Aorta (tissue), 5 donors: ENCODE measurements at regions not wholly inside any gene's neighbourhood (a gene's known extent, or its start where the extent isn't known, plus 50 kb on each side); places are given as distances from the start of the nearest gene placed in this dataset.
"Not testable (repeated sequence)": the region's sequence is repeated elsewhere in the genome, so short reads cannot be mapped to it uniquely, and the experiment has no call there.

Experiments used
- ATAC-seq: fragments of 200-7000 bp; cut with Tn5 transposase; one replicate; pipeline ENCODE4 v1.9.1; 2022; ENCODE audit warnings: moderate library complexity; ENCODE audit not compliant: low FRiP score
- DNase-seq, 2 donors: peaks; one replicate each; pipeline ENCODE4 v3.0.0-alpha.2; 2020
- H3K27ac ChIP-seq, 2 donors: one replicate each; pipeline ENCODE4 v1.5.1; 2013; ENCODE audit warnings: low read length in 2 of 2, mild to moderate bottlenecking in 2 of 2, moderate library complexity in 2 of 2, control low read depth in 1 of 2, inconsistent platforms in 1 of 2, low read depth in 1 of 2
- H3K27me3 ChIP-seq, 2 donors: one replicate each; pipeline ENCODE4 v1.6.1; 2013; ENCODE audit warnings: control low read depth in 1 of 2, low read length in 1 of 2, mild to moderate bottlenecking in 1 of 2, moderate library complexity in 1 of 2; ENCODE audit not compliant: insufficient read depth in 2 of 2, control insufficient read depth in 1 of 2
- H3K36me3 ChIP-seq, 2 donors: one replicate each; pipeline ENCODE4 v1.6.1; 2013; ENCODE audit warnings: control low read depth in 1 of 2, low read length in 1 of 2, mild to moderate bottlenecking in 1 of 2; ENCODE audit not compliant: insufficient read depth in 2 of 2, control insufficient read depth in 1 of 2
- H3K4me1 ChIP-seq, 2 donors: one replicate each; pipeline ENCODE4 v1.6.1; 2013; ENCODE audit warnings: low read length in 2 of 2, control low read depth in 1 of 2, mild to moderate bottlenecking in 1 of 2, moderate library complexity in 1 of 2; ENCODE audit not compliant: insufficient read depth in 2 of 2, control insufficient read depth in 1 of 2
- H3K4me3 ChIP-seq, 2 donors: one replicate each; pipeline ENCODE4 v1.5.1; 2013; ENCODE audit warnings: low read length in 2 of 2, control low read depth in 1 of 2, mild to moderate bottlenecking in 1 of 2
- H3K9me3 ChIP-seq: one replicate; pipeline ENCODE4 v1.6.1; 2013; ENCODE audit warnings: mild to moderate bottlenecking, low read length; ENCODE audit not compliant: control insufficient read depth
- WGBS, 2 donors: extraction: QIAGEN DNeasy Blood & Tissue Kit; methylation state at CpG; one replicate each; pipeline ENCODE4 v1.1.7; 2013; 5-methylcytosine and 5-hydroxymethylcytosine counted together
- intact Hi-C, 2 donors: fragments of 100-400 bp; cut with DNase I; formaldehyde crosslinking; loops; one replicate each; pipeline versions ENCODE4 v1.14.2 to v1.15.0; 2022
- donor health status: healthy with polysubstance abuse.
- donor health status: Bipolar disorder and iron deficiency.
- donor health status: DM: no; HTN: no; CAD: no.
- donor health status: DM: no; HTN: no; CAD: no.
- donor health status: DM: yes; HTN: yes; CAD: no.

DNA sequence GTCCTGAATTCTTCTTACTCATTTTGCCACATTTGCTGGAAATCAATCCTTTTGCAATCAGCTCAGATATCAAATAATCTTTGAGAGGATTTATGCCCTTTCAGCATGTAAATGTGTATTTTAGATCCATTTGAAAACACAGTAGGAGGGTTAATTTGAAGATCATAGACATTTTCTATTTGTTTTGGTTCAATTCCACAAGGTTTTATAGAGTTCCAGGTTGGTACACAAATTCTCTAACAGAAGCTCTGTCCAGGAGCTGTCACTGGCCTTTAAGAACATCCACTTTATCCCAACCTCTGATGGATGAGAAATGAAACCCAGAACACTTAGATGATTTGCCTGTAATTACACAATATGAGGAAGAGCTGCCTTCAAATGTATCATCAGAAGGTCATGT, 157.3 kb upstream of the CHAC2 start:
- H3K27me3 ChIP-seq: no peaks in the 10 kb centered on the region
- H3K27ac ChIP-seq: no peak overlapping the region
- ATAC-seq: no peak
- intact Hi-C loops: no loop called here
- no peak overlapping the region for H3K4me3 ChIP-seq
- H3K9me3 ChIP-seq: no peaks in the 10 kb centered on the region
- DNase-seq: no peak
- no peaks in the 10 kb centered on the region for H3K4me1 ChIP-seq
- no peaks in the 10 kb centered on the region for H3K36me3 ChIP-seq

DNA sequence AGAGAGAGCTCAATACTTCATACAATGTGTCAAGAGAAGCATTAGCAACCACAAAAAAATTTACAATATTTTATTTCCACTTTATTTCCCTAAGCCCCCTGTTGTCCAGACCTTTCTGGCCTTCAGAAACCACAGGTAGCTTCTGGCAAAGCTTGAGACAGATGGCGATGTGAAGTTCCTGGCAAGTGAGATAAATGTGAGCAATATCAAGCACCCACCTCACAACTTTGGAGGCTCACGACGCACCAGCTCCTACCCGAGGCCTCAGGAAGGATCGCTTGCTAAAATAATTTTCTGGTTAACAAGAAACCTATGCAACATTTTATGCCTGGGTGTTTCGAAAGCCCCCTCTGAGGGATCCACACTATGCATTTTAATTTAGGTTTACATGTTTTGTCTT, 158.1 kb upstream of the CHAC2 start:
- ATAC-seq (no peak), DNase-seq (no peak)
- Histone ChIP-seq H3K9me3 (no peaks in the 10 kb centered on the region), H3K36me3 (no peaks in the 10 kb centered on the region), H3K27ac (no peak overlapping the region), H3K27me3 (no peaks in the 10 kb centered on the region), H3K4me1 (no peaks in the 10 kb centered on the region), H3K4me3 (no peak overlapping the region)
- 69 to 75% methylated on average over 6 of the region's 6 CpGs for WGBS, 2 donors
- intact Hi-C loops: no loop called here

DNA sequence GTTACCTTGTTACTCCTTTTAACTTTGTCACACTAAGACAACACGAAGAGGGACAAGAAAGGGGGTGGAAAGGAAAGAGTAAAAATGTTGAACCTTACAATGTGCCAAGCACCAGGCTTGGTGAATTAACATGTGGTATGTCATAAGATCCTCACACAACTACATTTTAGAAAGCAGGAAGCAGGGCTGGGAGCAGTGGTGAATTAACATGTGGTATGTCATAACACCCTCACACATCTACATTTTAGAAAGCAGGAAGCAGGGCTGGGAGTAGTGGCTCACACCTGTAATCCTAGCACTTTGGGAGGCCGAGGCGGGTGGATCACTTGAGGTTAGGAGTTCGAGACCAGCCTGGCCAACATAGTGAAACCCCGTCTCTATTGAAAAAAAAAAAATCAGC, 159.3 kb upstream of the CHAC2 start:
- Histone ChIP-seq H3K36me3 (no peaks in the 10 kb centered on the region), H3K27me3 (no peaks in the 10 kb centered on the region), H3K27ac (no peak overlapping the region), H3K4me3 (no peak overlapping the region), H3K4me1 (no peaks in the 10 kb centered on the region), H3K9me3 (no peaks in the 10 kb centered on the region)
- intact Hi-C loops: no loop called here
- ATAC-seq (no peak), DNase-seq (no peak)
- 96% methylated on average over 5 of the region's 5 CpGs for WGBS, 2 donors

DNA sequence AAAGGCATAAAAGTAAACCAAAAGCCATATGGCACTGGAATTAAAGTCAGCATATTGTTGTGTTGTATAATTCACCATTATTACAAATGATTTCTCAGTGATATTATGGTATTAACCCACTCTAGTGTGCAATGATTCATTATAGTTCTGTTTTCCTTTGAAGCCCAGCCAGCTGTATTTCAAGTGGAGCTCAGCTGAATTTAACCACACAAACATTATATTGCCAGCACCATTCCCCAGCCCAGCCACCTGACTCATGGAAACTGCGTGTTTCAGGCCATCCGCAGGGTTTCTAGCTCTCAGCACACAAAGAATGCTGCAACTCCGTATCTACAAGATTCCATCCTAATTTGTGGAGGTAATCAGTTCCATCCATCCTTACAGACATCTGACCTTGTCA, 166.8 kb upstream of the CHAC2 start:
- WGBS, 2 donors: 21 to 35% methylated on average over 3 of the region's 3 CpGs

DNA sequence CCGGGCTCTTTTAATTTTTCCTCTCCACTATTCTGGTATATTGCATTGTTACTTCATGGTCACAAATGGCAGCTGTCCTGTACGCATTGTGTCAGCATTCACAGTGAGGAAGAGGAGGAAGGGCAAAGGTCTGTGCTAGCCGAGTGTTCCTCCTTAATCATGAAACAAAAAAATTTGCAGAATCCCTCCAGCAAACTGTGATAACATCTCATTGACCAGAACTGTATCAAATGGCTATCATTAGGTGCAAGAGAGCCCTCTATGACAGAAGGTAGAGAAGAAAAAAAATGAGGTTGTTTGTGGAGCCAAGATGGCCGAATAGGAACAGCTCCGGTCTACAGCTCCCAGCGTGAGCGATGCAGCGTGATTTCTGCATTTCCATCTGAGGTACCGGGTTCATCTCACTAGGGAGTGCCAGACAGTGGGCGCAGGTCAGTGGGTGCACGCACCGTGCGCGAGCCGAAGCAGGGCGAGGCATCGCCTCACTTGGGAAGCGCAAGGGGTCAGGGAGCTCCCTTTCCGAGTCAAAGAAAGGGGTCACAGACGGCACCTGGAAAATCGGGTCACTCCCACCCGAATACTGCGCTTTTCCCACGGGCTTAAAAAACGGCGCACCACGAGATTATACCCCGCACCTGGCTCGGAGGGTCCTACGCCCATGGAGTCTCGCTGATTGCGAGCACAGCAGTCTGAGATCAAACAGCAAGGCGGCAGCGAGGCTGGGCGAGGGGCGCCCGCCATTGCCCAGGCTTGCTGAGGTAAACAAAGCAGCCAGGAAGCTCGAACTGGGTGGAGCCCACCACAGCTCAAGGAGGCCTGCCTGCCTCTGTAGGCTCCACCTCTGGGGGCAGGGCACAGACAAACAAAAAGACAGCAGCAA, 180.6 kb upstream of the CHAC2 start:
- H3K4me3 ChIP-seq, H3K27me3 ChIP-seq, DNase-seq, H3K36me3 ChIP-seq, H3K4me1 ChIP-seq, H3K9me3 ChIP-seq, H3K27ac ChIP-seq, intact Hi-C loops, ATAC-seq: not testable (repeated sequence)
- 88 to 93% methylated on average over 38 of the region's 38 CpGs for WGBS, 2 donors

More for the DNA sequence above, 166.8 kb upstream of the CHAC2 start:
- no peak overlapping the region for H3K27ac ChIP-seq
- no peak overlapping the region for H3K4me3 ChIP-seq
- DNase-seq (no peak), ATAC-seq (no peak)
- H3K9me3 ChIP-seq: no peaks in the 10 kb centered on the region
- no peaks in the 10 kb centered on the region for H3K27me3 ChIP-seq
- H3K4me1 ChIP-seq: no peaks in the 10 kb centered on the region
- intact Hi-C loops: no loop called here
- H3K36me3 ChIP-seq: no peaks in the 10 kb centered on the region

DNA sequence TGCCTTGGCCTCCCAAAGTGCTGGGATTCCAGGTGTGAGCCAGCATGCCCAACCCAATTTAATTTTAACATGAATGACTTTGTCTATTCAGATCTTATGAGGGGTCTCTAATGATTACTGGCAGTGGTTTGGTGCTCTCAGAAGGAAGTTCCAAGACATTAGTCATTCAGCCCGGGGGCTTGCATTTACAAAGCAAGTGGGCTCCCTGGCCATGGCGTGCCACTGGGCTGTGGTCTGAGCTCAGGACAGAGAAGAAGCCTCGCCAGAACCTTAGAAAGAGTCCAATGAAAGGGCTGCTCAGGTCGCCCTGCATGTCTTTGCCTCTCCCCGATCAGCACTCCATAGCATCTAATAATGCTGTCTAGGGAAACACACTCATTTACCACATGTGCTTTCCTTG, 182.6 kb upstream of the CHAC2 start:
- ATAC-seq: no peak
- intact Hi-C loops: no loop called here
- Histone ChIP-seq H3K4me1 (no peaks in the 10 kb centered on the region), H3K27me3 (no peaks in the 10 kb centered on the region), H3K9me3 (no peaks in the 10 kb centered on the region), H3K27ac (no peak overlapping the region), H3K4me3 (no peak overlapping the region), H3K36me3 (no peaks in the 10 kb centered on the region)
- WGBS, 2 donors: 95% methylated on average over 5 of the region's 5 CpGs
- no peak for DNase-seq

DNA sequence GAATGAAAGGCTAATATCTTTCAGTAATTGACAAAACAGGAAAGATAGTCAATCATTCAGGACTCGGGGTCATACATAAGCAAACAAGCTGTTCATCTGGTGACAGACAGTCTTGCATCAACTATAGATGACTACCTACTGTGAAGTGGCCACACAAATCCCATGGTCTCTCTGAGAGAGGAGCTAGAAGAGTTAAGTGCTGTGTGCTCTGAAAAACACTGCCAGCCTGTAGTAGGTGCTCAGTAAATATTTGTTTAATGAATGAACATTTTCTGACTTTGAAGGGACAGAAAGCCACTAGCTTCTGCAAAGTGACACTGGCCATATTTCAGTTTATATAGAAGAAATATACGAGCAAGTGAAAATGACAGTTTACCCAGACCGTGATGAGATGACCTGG, 184.0 kb upstream of the CHAC2 start:
- no peaks in the 10 kb centered on the region for H3K9me3 ChIP-seq

DNA sequence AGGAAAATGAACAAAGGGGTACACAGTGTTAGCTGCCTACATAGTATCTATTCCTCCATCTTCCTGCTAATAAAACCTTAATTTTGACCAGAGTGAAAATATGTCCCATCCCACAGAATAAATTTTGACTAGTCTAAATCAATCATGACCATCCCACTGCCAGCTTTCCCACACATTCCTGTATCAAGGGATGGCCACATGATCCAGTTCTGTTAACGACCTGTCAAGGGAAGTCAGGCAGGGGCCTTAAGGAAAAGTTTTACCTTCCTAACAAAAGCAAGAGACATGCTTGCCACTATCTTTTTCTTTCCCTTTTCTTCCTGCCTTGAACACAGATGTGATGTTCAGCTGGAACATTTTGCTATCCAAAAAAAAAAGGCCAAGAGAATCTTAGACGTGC, 185.0 kb upstream of the CHAC2 start:
- 69 to 71% methylated on average over 2 of the region's 2 CpGs for WGBS, 2 donors
- no peak overlapping the region for H3K27ac ChIP-seq
- no peaks in the 10 kb centered on the region for H3K4me1 ChIP-seq
- no peak for DNase-seq
- intact Hi-C loops: no loop called here
- H3K4me3 ChIP-seq: no peak overlapping the region
- no peak for ATAC-seq
- H3K36me3 ChIP-seq: no peaks in the 10 kb centered on the region
- H3K27me3 ChIP-seq: no peaks in the 10 kb centered on the region
- no peaks in the 10 kb centered on the region for H3K9me3 ChIP-seq

More for the DNA sequence above, 184.0 kb upstream of the CHAC2 start:
- ATAC-seq (no peak), DNase-seq (no peak)
- 92 to 93% methylated on average over 3 of the region's 3 CpGs for WGBS, 2 donors
- intact Hi-C loops: no loop called here
- H3K36me3 ChIP-seq: no peaks in the 10 kb centered on the region
- no peak overlapping the region for H3K27ac ChIP-seq
- H3K4me3 ChIP-seq: no peak overlapping the region
- no peaks in the 10 kb centered on the region for H3K4me1 ChIP-seq
- no peaks in the 10 kb centered on the region for H3K27me3 ChIP-seq

DNA sequence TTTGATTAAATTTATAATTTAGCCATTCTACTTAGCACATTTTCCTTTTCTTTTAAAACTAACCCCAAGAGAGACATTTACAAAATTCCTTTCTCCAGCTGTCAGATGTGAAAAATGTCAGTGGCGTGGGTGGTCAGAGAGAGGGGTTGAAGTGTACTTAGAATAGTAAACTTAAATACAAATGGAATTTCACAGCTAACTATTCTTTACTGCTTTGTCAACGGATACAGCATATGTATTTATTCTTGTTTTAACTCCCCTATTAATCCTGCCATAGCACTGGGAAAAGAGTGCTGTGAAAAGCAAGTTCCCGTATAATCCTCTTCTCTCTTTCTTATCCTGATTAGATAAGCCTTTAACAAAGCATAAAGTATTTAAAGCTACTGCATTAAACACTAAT, 191.4 kb upstream of the CHAC2 start:
- H3K4me3 ChIP-seq: no peak overlapping the region
- intact Hi-C loops: no loop called here
- WGBS, 2 donors: 10 to 14% methylated on average over 3 of the region's 3 CpGs
- DNase-seq (no peak), ATAC-seq (no peak)
- H3K36me3 ChIP-seq: no peaks in the 10 kb centered on the region
- no peaks in the 10 kb centered on the region for H3K27me3 ChIP-seq
- no peaks in the 10 kb centered on the region for H3K9me3 ChIP-seq
- H3K4me1 ChIP-seq: no peaks in the 10 kb centered on the region
- no peak overlapping the region for H3K27ac ChIP-seq
